SK-N-SH (cell line): ENCODE measurements at regions not wholly inside any gene's neighbourhood (a gene's known extent, or its start where the extent isn't known, plus 50 kb on each side); places are given as distances from the start of the nearest gene placed in this dataset.

Experiments
- GABPA ChIP-seq: IDR thresholded peaks from 2 replicates; pipeline ENCODE4 v1.4.0; 2012; ENCODE audit warnings: low read depth, mild to moderate bottlenecking
- GATA2 ChIP-seq: sonication (generic); formaldehyde crosslinking; IDR thresholded peaks from 2 replicates; pipeline ENCODE4 v1.5.0; 2020; ENCODE audit warnings: mild to moderate bottlenecking, missing genetic modification reagents
- JUND ChIP-seq: IDR thresholded peaks from 2 replicates; pipeline ENCODE4 v1.4.0; 2012
- PBX3 ChIP-seq: IDR thresholded peaks from 2 replicates; pipeline ENCODE4; 2012
- POLR2AphosphoS5 ChIP-seq: IDR thresholded peaks from 2 replicates; pipeline ENCODE4 v1.6.1; 2012; ENCODE audit warnings: low read depth, low read length
- RAD21 ChIP-seq: IDR thresholded peaks from 2 replicates; pipeline ENCODE4 v1.6.1; 2012; ENCODE audit warnings: mild to moderate bottlenecking, low read length
- TAF1 ChIP-seq: IDR thresholded peaks from 2 replicates; pipeline ENCODE4 v1.6.1; 2012; ENCODE audit warnings: low read depth, mild to moderate bottlenecking, low read length, moderate library complexity, borderline replicate concordance
- TEAD4 ChIP-seq: IDR thresholded peaks from 2 replicates; pipeline ENCODE4 v1.4.0; 2012; ENCODE audit warnings: mild to moderate bottlenecking, borderline replicate concordance; ENCODE audit not compliant: insufficient read depth
- TF ChIP-seq, protein P1 (sequence below): fragments of 200-600 bp; sonication (generic); IDR thresholded peaks from 2 replicates; pipeline ENCODE4 v1.6.1; 2017; ENCODE audit warnings: antibody characterized with exemption, mild to moderate bottlenecking, moderate library complexity
- TF ChIP-seq, protein P2 (sequence below): fragments of 150-350 bp; IDR thresholded peaks from 2 replicates; pipeline ENCODE4 v1.6.1; 2016; ENCODE audit warnings: mild to moderate bottlenecking, low read depth, low read length

DNA sequence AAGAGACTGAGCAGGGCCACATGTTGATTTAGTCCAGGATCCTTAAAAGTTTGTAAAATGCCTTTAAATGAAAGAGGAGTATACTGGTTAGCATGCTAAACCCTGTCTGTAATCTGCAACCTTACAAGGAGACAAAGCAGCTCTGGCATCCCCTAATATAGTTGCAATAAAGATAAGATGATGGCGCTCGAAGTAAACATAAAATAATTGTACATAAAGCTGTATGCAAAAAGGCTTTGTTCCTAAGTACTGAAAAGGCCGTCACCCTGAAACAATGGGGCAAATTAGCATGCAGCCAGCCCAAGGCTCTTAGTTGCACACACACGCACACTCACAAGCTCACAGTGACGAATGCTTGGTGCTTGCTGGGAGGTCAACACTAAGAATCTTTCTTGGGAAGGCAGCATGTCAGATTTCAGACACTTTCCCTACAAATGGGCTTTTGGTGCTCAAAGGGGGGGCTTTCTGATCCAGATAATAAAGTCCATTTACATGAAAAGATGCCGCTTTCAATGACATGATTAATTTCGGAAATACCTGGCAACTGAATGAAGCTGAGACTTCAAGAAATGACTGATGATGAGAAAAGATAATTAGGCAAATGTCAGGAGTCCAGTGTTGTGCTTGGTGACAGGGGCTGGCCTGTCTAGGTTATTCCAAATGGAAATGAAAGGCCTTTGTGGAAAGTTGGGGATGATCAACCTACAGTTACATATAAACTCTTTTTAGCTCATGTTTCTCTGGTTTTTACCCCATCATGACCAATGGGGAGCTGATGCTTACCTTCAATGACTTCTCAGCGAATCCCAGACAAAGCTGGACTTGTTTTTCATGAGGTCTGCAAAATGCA lies 370.3 kb downstream of the MEIS1 start:
- TF ChIP-seq POLR2AphosphoS5 (no peak), RAD21 (no peak), TAF1 (no peak), JUND (no peak), GATA2 (CRISPR knock-in tag) (no peak), PBX3 (no peak), GABPA (no peak), TEAD4 (no peak)
- TF ChIP-seq, protein P1, sequence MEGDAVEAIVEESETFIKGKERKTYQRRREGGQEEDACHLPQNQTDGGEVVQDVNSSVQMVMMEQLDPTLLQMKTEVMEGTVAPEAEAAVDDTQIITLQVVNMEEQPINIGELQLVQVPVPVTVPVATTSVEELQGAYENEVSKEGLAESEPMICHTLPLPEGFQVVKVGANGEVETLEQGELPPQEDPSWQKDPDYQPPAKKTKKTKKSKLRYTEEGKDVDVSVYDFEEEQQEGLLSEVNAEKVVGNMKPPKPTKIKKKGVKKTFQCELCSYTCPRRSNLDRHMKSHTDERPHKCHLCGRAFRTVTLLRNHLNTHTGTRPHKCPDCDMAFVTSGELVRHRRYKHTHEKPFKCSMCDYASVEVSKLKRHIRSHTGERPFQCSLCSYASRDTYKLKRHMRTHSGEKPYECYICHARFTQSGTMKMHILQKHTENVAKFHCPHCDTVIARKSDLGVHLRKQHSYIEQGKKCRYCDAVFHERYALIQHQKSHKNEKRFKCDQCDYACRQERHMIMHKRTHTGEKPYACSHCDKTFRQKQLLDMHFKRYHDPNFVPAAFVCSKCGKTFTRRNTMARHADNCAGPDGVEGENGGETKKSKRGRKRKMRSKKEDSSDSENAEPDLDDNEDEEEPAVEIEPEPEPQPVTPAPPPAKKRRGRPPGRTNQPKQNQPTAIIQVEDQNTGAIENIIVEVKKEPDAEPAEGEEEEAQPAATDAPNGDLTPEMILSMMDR, result no peak
- TF ChIP-seq, protein P2, sequence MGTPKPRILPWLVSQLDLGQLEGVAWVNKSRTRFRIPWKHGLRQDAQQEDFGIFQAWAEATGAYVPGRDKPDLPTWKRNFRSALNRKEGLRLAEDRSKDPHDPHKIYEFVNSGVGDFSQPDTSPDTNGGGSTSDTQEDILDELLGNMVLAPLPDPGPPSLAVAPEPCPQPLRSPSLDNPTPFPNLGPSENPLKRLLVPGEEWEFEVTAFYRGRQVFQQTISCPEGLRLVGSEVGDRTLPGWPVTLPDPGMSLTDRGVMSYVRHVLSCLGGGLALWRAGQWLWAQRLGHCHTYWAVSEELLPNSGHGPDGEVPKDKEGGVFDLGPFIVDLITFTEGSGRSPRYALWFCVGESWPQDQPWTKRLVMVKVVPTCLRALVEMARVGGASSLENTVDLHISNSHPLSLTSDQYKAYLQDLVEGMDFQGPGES, result no peak
